NCI-H2081 (cell line): ENCODE measurements at regions not wholly inside any gene's neighbourhood (a gene's known extent, or its start where the extent isn't known, plus 50 kb on each side); places are given as distances from the start of the nearest gene placed in this dataset.

ENCODE experiments used
- DNase-seq, 2 experiments: peaks; one replicate each; lab custom pipeline; 2025; lab: John Stamatoyannopoulos, UW

GRCh38 chr12:68451261-68452077, 119.3 kb upstream of the MDM1 start:
- DNase-seq, result peak; percentile 28 to 72

GRCh38 chr12:68452078-68452715, 120.0 kb upstream of the MDM1 start:
- no peak for DNase-seq

GRCh38 chr12:68453278-68453677, 121.1 kb upstream of the MDM1 start:
- DNase-seq, result no peak

GRCh38 chr12:68453876-68454275, 121.7 kb upstream of the MDM1 start:
- no peak for DNase-seq

- peak in 1 of 2 experiments; percentile 6 for DNase-seq
These were observed 122.7 kb upstream of the MDM1 start for GRCh38 chr12:68454892-68455291.

GRCh38 chr12:68455691-68456345, 123.7 kb upstream of the MDM1 start:
- no peak for DNase-seq

- DNase-seq, result no peak
These were observed 126.7 kb upstream of the MDM1 start for GRCh38 chr12:68458866-68459265.

- no peak for DNase-seq
These were observed 128.1 kb upstream of the MDM1 start for GRCh38 chr12:68460236-68460635.

GRCh38 chr12:68461645-68462044, 129.5 kb upstream of the MDM1 start:
- DNase-seq, result no peak

GRCh38 chr12:68462803-68463202, 130.6 kb upstream of the MDM1 start:
- DNase-seq, result no peak

GRCh38 chr12:68465227-68465626, 133.1 kb upstream of the MDM1 start:
- DNase-seq, result no peak

GRCh38 chr12:68467514-68467913, 135.4 kb upstream of the MDM1 start:
- DNase-seq, result no peak

GRCh38 chr12:68468036-68468435, 135.9 kb upstream of the MDM1 start:
- no peak for DNase-seq

- DNase-seq, result no peak
These were observed 137.0 kb upstream of the MDM1 start for GRCh38 chr12:68469113-68469512.

GRCh38 chr12:68470664-68471328, 138.6 kb upstream of the MDM1 start:
- no peak for DNase-seq

- no peak for DNase-seq
These were observed 136.1 kb upstream of the RAP1B start for GRCh38 chr12:68474467-68475204.

- no peak for DNase-seq
These were observed 133.9 kb upstream of the RAP1B start for GRCh38 chr12:68476794-68477193.

GRCh38 chr12:68477261-68477772, 133.4 kb upstream of the RAP1B start:
- no peak for DNase-seq

GRCh38 chr12:68477906-68478305, 132.8 kb upstream of the RAP1B start:
- DNase-seq, result no peak

- DNase-seq, result no peak
These were observed 132.0 kb upstream of the RAP1B start for GRCh38 chr12:68478516-68479260.
